Endothelial cell of umbilical vein (primary cell): ENCODE measurements at regions not wholly inside any gene's neighbourhood (a gene's known extent, or its start where the extent isn't known, plus 50 kb on each side); places are given as distances from the start of the nearest gene placed in this dataset.

ENCODE experiments used
- BruUV-seq: library from RNA; stranded (reverse); fragments of 400-500 nt; replicated peaks from 2 replicates; lab custom pipeline; 2021; lab: Mats Ljungman, UMichigan
- CTCF ChIA-PET: fragments of 300-600, 350-600 bp; sonication (Branson Sonifier 250); formaldehyde crosslinking; loops from one replicate; lab custom pipeline; 2021; ENCODE audit warnings: antibody characterized with exemption, inconsistent platforms; lab: Charles Lee
- POLR2A ChIA-PET: fragments of 300-600, 350-600 bp; sonication (Branson Sonifier 250); formaldehyde crosslinking; loops from one replicate; lab custom pipeline; 2021; ENCODE audit warnings: antibody characterized with exemption, inconsistent platforms; lab: Charles Lee
- DNase-seq: peaks from one replicate; pipeline ENCODE4 v3.0.0-alpha.2; 2011; ENCODE audit warnings: low read depth, low spot score
- FAIRE-seq: peaks from 2 replicates; lab custom pipeline; 2011; peaks lifted over from hg19 to GRCh38; lab: Jason Lieb, UNC
- H2AFZ ChIP-seq: 2 replicates; pipeline ENCODE4 v1.6.0; 2012; ENCODE audit warnings: low read depth, low read length, control low read depth, inconsistent platforms
- H3K27ac ChIP-seq: 2 replicates; pipeline ENCODE4 v1.5.1; 2011; ENCODE audit warnings: low read depth, mild to moderate bottlenecking, control low read depth, low read length, moderate library complexity; ENCODE audit not compliant: insufficient read depth
- H3K27me3 ChIP-seq, 2 experiments: 2 replicates each; pipeline versions ENCODE4 v1.6.0 to v1.6.1; 2011; ENCODE audit warnings: low read length in 2 of 2, mixed read lengths in 1 of 2; ENCODE audit not compliant: control insufficient read depth in 2 of 2, insufficient read depth in 2 of 2
- H3K36me3 ChIP-seq, 2 experiments: 2 replicates in 1 of 2; 3 replicates in 1 of 2; pipeline ENCODE4 v1.5.1; 2011; ENCODE audit warnings: low read length in 2 of 2, mild to moderate bottlenecking in 1 of 2, moderate library complexity in 1 of 2; ENCODE audit not compliant: control insufficient read depth in 2 of 2, insufficient read depth in 2 of 2; ENCODE audit errors: extremely low read depth in 1 of 2
- H3K4me1 ChIP-seq: 3 replicates; pipeline ENCODE4 v1.5.1; 2011; ENCODE audit warnings: mild to moderate bottlenecking, low read length; ENCODE audit not compliant: control insufficient read depth, insufficient read depth; ENCODE audit errors: extremely low read depth
- H3K4me2 ChIP-seq: 2 replicates; pipeline ENCODE4 v1.6.1; 2011; ENCODE audit warnings: low read length, control low read depth, mixed read lengths; ENCODE audit not compliant: insufficient read depth
- H3K4me3 ChIP-seq, 3 experiments: fragments of 200-600 bp in 1 of 3; sonication (generic), shearing (Covaris generic) in 1 of 3; replicated peaks in 1 of 3; 2 replicates each; pipeline ENCODE4 v1.5.1; 2011 to 2016; ENCODE audit warnings: control low read depth in 3 of 3, low read length in 3 of 3, mild to moderate bottlenecking in 2 of 3, inconsistent platforms in 1 of 3, low read depth in 1 of 3, moderate library complexity in 1 of 3; ENCODE audit not compliant: insufficient read depth in 1 of 3
- H3K79me2 ChIP-seq: 2 replicates; pipeline ENCODE4 v1.6.0; 2012; ENCODE audit warnings: low read length, inconsistent platforms; ENCODE audit not compliant: control insufficient read depth, insufficient read depth
- H3K9ac ChIP-seq: replicated peaks from 2 replicates; pipeline ENCODE3; 2011; ENCODE audit warnings: low read length, control low read depth; ENCODE audit not compliant: insufficient read depth; ENCODE audit errors: extremely low read depth
- H3K9me1 ChIP-seq: replicated peaks from 3 replicates; pipeline ENCODE4 v1.6.0; 2011; ENCODE audit warnings: mild to moderate bottlenecking, low read length; ENCODE audit not compliant: control insufficient read depth, insufficient read depth; ENCODE audit errors: extremely low read depth
- H3K9me3 ChIP-seq: replicated peaks from 2 replicates; pipeline ENCODE4 v1.5.1; 2012; ENCODE audit warnings: low read length, inconsistent platforms; ENCODE audit not compliant: control insufficient read depth, insufficient read depth
- H4K20me1 ChIP-seq: replicated peaks from 2 replicates; pipeline ENCODE3; 2011; ENCODE audit warnings: mild to moderate bottlenecking, low read length; ENCODE audit not compliant: control insufficient read depth, insufficient read depth; ENCODE audit errors: extremely low read depth
- EZH2 ChIP-seq: IDR thresholded peaks from 2 replicates; pipeline ENCODE4 v1.6.1; 2012; ENCODE audit warnings: borderline replicate concordance, low read depth, mild to moderate bottlenecking, moderate library complexity, low read length, inconsistent platforms; ENCODE audit not compliant: severe bottlenecking
- FOS ChIP-seq: IDR thresholded peaks from 2 replicates; pipeline ENCODE4 v1.6.1; 2011; ENCODE audit warnings: mild to moderate bottlenecking, low read length, moderate library complexity, borderline replicate concordance; ENCODE audit not compliant: insufficient read depth
- GATA2 ChIP-seq: IDR thresholded peaks from 2 replicates; pipeline ENCODE4 v1.7.0; 2011; ENCODE audit warnings: low read depth, mild to moderate bottlenecking, moderate library complexity, mixed read lengths, low read length; ENCODE audit not compliant: insufficient read length, insufficient read depth
- JUN ChIP-seq: IDR thresholded peaks from 2 replicates; pipeline ENCODE4 v1.6.1; 2011; ENCODE audit warnings: borderline replicate concordance, low read depth; ENCODE audit not compliant: insufficient read length, insufficient read depth
- MYC ChIP-seq: IDR thresholded peaks from one replicate; pipeline ENCODE4 v1.6.1; 2011; ENCODE audit warnings: mild to moderate bottlenecking, low read depth, low read length
- POLR2A ChIP-seq: IDR thresholded peaks from 2 replicates; pipeline ENCODE4 v1.6.1; 2012; ENCODE audit warnings: low read depth, mild to moderate bottlenecking, control low read depth, low read length
- POLR2AphosphoS5 ChIP-seq: IDR thresholded peaks from 2 replicates; pipeline ENCODE4 v1.6.1; 2012; ENCODE audit warnings: low read depth, mild to moderate bottlenecking, control low read depth, low read length, moderate library complexity; ENCODE audit not compliant: insufficient read depth
- dilution Hi-C: fragments of 300-500 bp; cut with MboI; formaldehyde crosslinking; loops from one replicate; pipeline ENCODE4 v1.15.0; 2019; ENCODE audit warnings: low sequenced_read_pairs; ENCODE audit not compliant: extremely low pct_ligation_motif_present
- intact Hi-C: fragments of 100-400 bp; cut with micrococcal nuclease; formaldehyde crosslinking; loops from one replicate; pipeline ENCODE4 v1.10.0; 2022
- TF ChIP-seq, protein P1 (sequence below), 2 donors: IDR thresholded peaks; 1 replicate in 1 of 2; 2 replicates in 1 of 2; pipeline ENCODE4 v1.5.1; 2011; ENCODE audit warnings: low read length in 2 of 2, mild to moderate bottlenecking in 2 of 2, moderate library complexity in 2 of 2, control low read depth in 1 of 2, inconsistent platforms in 1 of 2, low read depth in 1 of 2; ENCODE audit not compliant: insufficient read depth in 1 of 2; ENCODE audit errors: extremely low read depth in 1 of 2
- TF ChIP-seq, protein P2 (sequence below): IDR thresholded peaks from 2 replicates; pipeline ENCODE4 v1.6.1; 2011; ENCODE audit not compliant: insufficient read depth, insufficient read length

GRCh38 chr18:60247103-60247502 lies 125.5 kb downstream of the MC4R start:
- intact Hi-C loops (no loop called here), dilution Hi-C loops (no loop called here)
- Histone ChIP-seq H3K9me1 (no peaks in the 10 kb centered on the region), H3K27ac (no peak overlapping the region), H3K4me3 (no peak overlapping the region), H3K79me2 (no peaks in the 10 kb centered on the region), H3K27me3 (no peaks in the 10 kb centered on the region), H3K9ac (no peak overlapping the region), H4K20me1 (no peaks in the 10 kb centered on the region), H3K4me2 (no peak overlapping the region), H3K36me3 (no peaks in the 10 kb centered on the region), H2AFZ (no peak overlapping the region), H3K4me1 (no peaks in the 10 kb centered on the region), H3K9me3 (peaks cover 2% of the 10 kb centered on the region)
- ChIA-PET POLR2A (no interaction called here), CTCF (no interaction called here)
- no peak for TF ChIP-seq JUN
- TF ChIP-seq, protein P1, sequence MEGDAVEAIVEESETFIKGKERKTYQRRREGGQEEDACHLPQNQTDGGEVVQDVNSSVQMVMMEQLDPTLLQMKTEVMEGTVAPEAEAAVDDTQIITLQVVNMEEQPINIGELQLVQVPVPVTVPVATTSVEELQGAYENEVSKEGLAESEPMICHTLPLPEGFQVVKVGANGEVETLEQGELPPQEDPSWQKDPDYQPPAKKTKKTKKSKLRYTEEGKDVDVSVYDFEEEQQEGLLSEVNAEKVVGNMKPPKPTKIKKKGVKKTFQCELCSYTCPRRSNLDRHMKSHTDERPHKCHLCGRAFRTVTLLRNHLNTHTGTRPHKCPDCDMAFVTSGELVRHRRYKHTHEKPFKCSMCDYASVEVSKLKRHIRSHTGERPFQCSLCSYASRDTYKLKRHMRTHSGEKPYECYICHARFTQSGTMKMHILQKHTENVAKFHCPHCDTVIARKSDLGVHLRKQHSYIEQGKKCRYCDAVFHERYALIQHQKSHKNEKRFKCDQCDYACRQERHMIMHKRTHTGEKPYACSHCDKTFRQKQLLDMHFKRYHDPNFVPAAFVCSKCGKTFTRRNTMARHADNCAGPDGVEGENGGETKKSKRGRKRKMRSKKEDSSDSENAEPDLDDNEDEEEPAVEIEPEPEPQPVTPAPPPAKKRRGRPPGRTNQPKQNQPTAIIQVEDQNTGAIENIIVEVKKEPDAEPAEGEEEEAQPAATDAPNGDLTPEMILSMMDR (IDR thresholded peaks at IDR 0.05; ENCODE audit: extremely low read depth in 1 of 2, insufficient read depth in 1 of 2, low read depth in 1 of 2, low read length in 2 of 2) = no peak
- TF ChIP-seq MYC = no peak
- no peak for TF ChIP-seq FOS
- TF ChIP-seq, protein P2, sequence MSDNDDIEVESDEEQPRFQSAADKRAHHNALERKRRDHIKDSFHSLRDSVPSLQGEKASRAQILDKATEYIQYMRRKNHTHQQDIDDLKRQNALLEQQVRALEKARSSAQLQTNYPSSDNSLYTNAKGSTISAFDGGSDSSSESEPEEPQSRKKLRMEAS = no peak
- no peak for TF ChIP-seq GATA2
- no peak for TF ChIP-seq POLR2A
- no peak for TF ChIP-seq POLR2AphosphoS5
- TF ChIP-seq EZH2 = no peak
- FAIRE-seq (no peak), DNase-seq (no peak)
- BruUV-seq = no TSS peak
